ENCODE measurements at regions not wholly inside any gene's neighbourhood (a gene's known extent, or its start where the extent isn't known, plus 50 kb on each side); places are given as distances from the start of the nearest gene placed in this dataset.

GRCh38 chr18:27848336-27848735, 328.6 kb downstream of the CDH2 start:
- H3K9me3 ChIP-seq (ENCODE audit: low read length) = no peaks in the 10 kb centered on the region
- no peak overlapping the region for H3K27ac ChIP-seq (ENCODE audit: low read depth, low read length)
- no peak overlapping the region for H3K4me3 ChIP-seq (ENCODE audit: low read length)
- Mint-ChIP-seq H3K36me3 (no peaks in the 10 kb centered on the region), H3K9me3 (peaks cover 4 to 16% (median 6%) of the 10 kb centered on the region in 5 donors), H3K4me3 (no peak overlapping the region), H3K27me3 (no peaks in the 10 kb centered on the region), H3K27ac (no peak overlapping the region), H3K4me1 (no peaks in the 10 kb centered on the region)
- H3K4me1 ChIP-seq (ENCODE audit: insufficient read depth, low read length) = no peaks in the 10 kb centered on the region
- H3K36me3 ChIP-seq (ENCODE audit: insufficient read depth, low read length) = no peaks in the 10 kb centered on the region
- POLR2A ChIA-PET = no interaction called here
- CTCF ChIA-PET = no interaction called here
- H3K27me3 ChIP-seq (ENCODE audit: insufficient read depth, low read length, poor library complexity, severe bottlenecking) = no peaks in the 10 kb centered on the region
- DNase-seq = no peak

DNA sequence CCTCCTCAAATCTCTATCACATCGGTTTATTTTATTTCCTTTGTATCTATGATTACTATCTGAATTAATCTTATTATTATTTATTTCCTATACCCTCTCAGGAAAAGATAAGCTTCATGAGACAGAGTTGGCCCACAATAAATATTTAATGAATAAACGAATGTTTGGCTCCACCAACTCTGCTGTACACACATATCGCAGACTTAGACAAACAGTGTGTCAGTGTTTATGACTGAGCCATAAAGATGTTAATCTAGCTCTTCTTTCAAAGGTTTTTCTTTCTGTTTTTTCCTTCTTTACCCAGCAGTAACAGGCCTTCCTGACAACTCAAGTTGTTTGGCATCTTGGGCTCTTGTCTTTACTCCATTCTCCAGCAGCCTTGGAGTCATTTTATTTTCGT, 329.5 kb downstream of the CDH2 start:
- H3K4me3 ChIP-seq (ENCODE audit: low read length) = no peak overlapping the region
- H3K4me1 Mint-ChIP-seq = no peaks in the 10 kb centered on the region
- H3K27me3 ChIP-seq (ENCODE audit: insufficient read depth, low read length, poor library complexity, severe bottlenecking) = no peaks in the 10 kb centered on the region
- no peaks in the 10 kb centered on the region for H3K36me3 Mint-ChIP-seq
- no peak overlapping the region for H3K4me3 Mint-ChIP-seq
- DNase-seq = no peak
- H3K27ac ChIP-seq (ENCODE audit: low read depth, low read length) = no peak overlapping the region
- no peaks in the 10 kb centered on the region for H3K9me3 ChIP-seq (ENCODE audit: low read length)
- H3K36me3 ChIP-seq (ENCODE audit: insufficient read depth, low read length) = no peaks in the 10 kb centered on the region
- no peaks in the 10 kb centered on the region for H3K4me1 ChIP-seq (ENCODE audit: insufficient read depth, low read length)
- CTCF ChIA-PET = no interaction called here
- H3K27me3 Mint-ChIP-seq = no peaks in the 10 kb centered on the region
- H3K9me3 Mint-ChIP-seq = peaks cover 4 to 13% (median 6%) of the 10 kb centered on the region in 5 donors
- POLR2A ChIA-PET = no interaction called here
- H3K27ac Mint-ChIP-seq = no peak overlapping the region

DNA sequence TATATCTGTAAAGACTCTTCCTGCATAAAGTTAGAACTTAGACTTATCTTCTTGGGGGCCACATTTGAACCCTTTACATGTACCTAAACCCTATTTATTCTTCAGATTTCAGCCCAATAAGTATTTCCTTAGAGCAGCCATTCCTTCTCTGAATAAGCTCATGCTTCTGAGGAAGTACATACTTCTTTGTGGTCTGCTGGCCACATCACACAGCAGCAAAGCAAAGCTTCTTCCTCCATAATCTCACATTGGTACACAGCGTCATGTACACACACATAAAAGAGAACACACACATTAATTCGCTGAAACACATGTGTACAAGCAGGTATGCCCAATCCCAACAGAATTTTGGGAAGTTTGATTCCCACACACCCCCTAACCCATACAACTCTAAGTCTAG, 331.0 kb downstream of the CDH2 start:
- POLR2A ChIA-PET = no interaction called here
- H3K4me3 ChIP-seq (ENCODE audit: low read length) = no peak overlapping the region
- Mint-ChIP-seq H3K9me3 (peaks cover 6 to 22% (median 10%) of the 10 kb centered on the region in 5 donors), H3K27ac (no peak overlapping the region), H3K4me1 (no peaks in the 10 kb centered on the region), H3K36me3 (no peaks in the 10 kb centered on the region), H3K27me3 (no peaks in the 10 kb centered on the region), H3K4me3 (no peak overlapping the region)
- no peaks in the 10 kb centered on the region for H3K27me3 ChIP-seq (ENCODE audit: insufficient read depth, low read length, poor library complexity, severe bottlenecking)
- DNase-seq = no peak
- CTCF ChIA-PET = no interaction called here
- no peaks in the 10 kb centered on the region for H3K4me1 ChIP-seq (ENCODE audit: insufficient read depth, low read length)
- no peak overlapping the region for H3K27ac ChIP-seq (ENCODE audit: low read depth, low read length)
- no peaks in the 10 kb centered on the region for H3K36me3 ChIP-seq (ENCODE audit: insufficient read depth, low read length)
- no peaks in the 10 kb centered on the region for H3K9me3 ChIP-seq (ENCODE audit: low read length)

GRCh38 chr18:27843783-27844777, 332.9 kb downstream of the CDH2 start:
- Histone ChIP-seq H3K9me3 (ENCODE audit: low read length) (no peaks in the 10 kb centered on the region), H3K4me1 (ENCODE audit: insufficient read depth, low read length) (no peaks in the 10 kb centered on the region), H3K27ac (ENCODE audit: low read depth, low read length) (no peak overlapping the region), H3K36me3 (ENCODE audit: insufficient read depth, low read length) (no peaks in the 10 kb centered on the region), H3K4me3 (ENCODE audit: low read length) (no peak overlapping the region), H3K27me3 (ENCODE audit: insufficient read depth, low read length, poor library complexity, severe bottlenecking) (no peaks in the 10 kb centered on the region)
- CTCF ChIA-PET = no interaction called here
- Mint-ChIP-seq H3K4me3 (no peak overlapping the region), H3K4me1 (no peaks in the 10 kb centered on the region), H3K27me3 (no peaks in the 10 kb centered on the region), H3K27ac (no peak overlapping the region), H3K36me3 (no peaks in the 10 kb centered on the region), H3K9me3 (peaks cover 6 to 27% (median 12%) of the 10 kb centered on the region in 5 donors)
- no peak for DNase-seq
- POLR2A ChIA-PET = no interaction called here

GRCh38 chr18:27839141-27839540, 337.8 kb downstream of the CDH2 start:
- Histone ChIP-seq H3K4me3 (ENCODE audit: low read length) (no peak overlapping the region), H3K36me3 (ENCODE audit: insufficient read depth, low read length) (no peaks in the 10 kb centered on the region), H3K27me3 (ENCODE audit: insufficient read depth, low read length, poor library complexity, severe bottlenecking) (no peaks in the 10 kb centered on the region), H3K27ac (ENCODE audit: low read depth, low read length) (no peak overlapping the region), H3K9me3 (ENCODE audit: low read length) (no peaks in the 10 kb centered on the region), H3K4me1 (ENCODE audit: insufficient read depth, low read length) (no peaks in the 10 kb centered on the region)
- ChIA-PET CTCF (no interaction called here), POLR2A (no interaction called here)
- H3K27ac Mint-ChIP-seq = no peak overlapping the region
- no peaks in the 10 kb centered on the region for H3K36me3 Mint-ChIP-seq
- no peak overlapping the region for H3K4me3 Mint-ChIP-seq
- no peaks in the 10 kb centered on the region for H3K4me1 Mint-ChIP-seq
- no peaks in the 10 kb centered on the region for H3K27me3 Mint-ChIP-seq
- DNase-seq = no peak
- H3K9me3 Mint-ChIP-seq = peaks cover 2 to 34% (median 17%) of the 10 kb centered on the region in 5 donors

DNA sequence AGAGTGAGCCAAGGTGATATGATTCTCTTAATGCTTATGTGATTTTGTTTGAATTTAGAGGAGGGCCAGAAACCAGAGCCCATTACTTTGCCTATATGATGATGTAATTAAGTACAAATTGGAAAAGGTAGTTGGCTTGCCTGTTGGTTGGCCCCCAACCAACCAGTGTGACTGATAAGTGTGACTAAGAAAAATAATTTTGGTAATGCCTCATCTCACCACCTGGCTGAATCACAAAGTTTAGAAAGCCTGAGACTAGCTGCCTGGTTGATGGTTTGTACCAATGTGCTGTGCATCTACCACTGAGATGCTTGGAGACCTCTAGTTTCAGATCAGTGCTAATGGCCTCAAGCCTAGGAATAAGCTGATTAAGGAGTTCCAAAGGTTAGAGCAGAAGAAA, 338.7 kb downstream of the CDH2 start:
- Histone ChIP-seq H3K27me3 (ENCODE audit: insufficient read depth, low read length, poor library complexity, severe bottlenecking) (no peaks in the 10 kb centered on the region), H3K9me3 (ENCODE audit: low read length) (no peaks in the 10 kb centered on the region), H3K4me3 (ENCODE audit: low read length) (no peak overlapping the region), H3K27ac (ENCODE audit: low read depth, low read length) (no peak overlapping the region), H3K36me3 (ENCODE audit: insufficient read depth, low read length) (no peaks in the 10 kb centered on the region), H3K4me1 (ENCODE audit: insufficient read depth, low read length) (no peaks in the 10 kb centered on the region)
- DNase-seq = no peak
- no peaks in the 10 kb centered on the region for H3K36me3 Mint-ChIP-seq
- no peak overlapping the region for H3K4me3 Mint-ChIP-seq
- H3K27me3 Mint-ChIP-seq = no peaks in the 10 kb centered on the region
- H3K27ac Mint-ChIP-seq = no peak overlapping the region
- H3K4me1 Mint-ChIP-seq = no peaks in the 10 kb centered on the region
- CTCF ChIA-PET = no interaction called here
- POLR2A ChIA-PET = no interaction called here
- peaks cover 2 to 36% (median 21%) of the 10 kb centered on the region in 5 donors for H3K9me3 Mint-ChIP-seq

DNA sequence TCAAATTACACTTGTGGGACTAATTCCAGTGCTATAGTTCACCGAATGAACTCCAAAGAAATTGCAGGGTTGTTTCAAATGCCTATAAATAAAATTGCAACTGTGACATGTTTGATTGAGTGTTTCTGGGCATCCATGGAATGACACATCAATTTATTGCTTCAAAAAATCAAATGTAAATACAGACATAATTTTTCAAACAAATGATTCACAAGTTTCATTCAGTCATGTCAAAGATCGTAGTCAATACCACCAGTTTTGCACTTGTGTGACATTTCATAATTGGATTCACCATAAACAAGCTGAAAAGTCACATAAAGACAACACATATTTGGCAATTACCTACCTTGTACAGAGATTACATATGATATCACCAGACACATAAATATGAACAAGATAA, 350.8 kb downstream of the CDH2 start:
- no peaks in the 10 kb centered on the region for H3K36me3 ChIP-seq (ENCODE audit: insufficient read depth, low read length)
- H3K9me3 ChIP-seq (ENCODE audit: low read length) = peaks cover 5% of the 10 kb centered on the region
- H3K4me1 Mint-ChIP-seq = no peaks in the 10 kb centered on the region
- H3K9me3 Mint-ChIP-seq = peaks cover 7 to 43% (median 10%) of the 10 kb centered on the region in 5 donors
- H3K36me3 Mint-ChIP-seq = no peaks in the 10 kb centered on the region
- no peak overlapping the region for H3K27ac ChIP-seq (ENCODE audit: low read depth, low read length)
- no peaks in the 10 kb centered on the region for H3K4me1 ChIP-seq (ENCODE audit: insufficient read depth, low read length)
- H3K27ac Mint-ChIP-seq = no peak overlapping the region
- H3K4me3 Mint-ChIP-seq = no peak overlapping the region
- no peaks in the 10 kb centered on the region for H3K27me3 ChIP-seq (ENCODE audit: insufficient read depth, low read length, poor library complexity, severe bottlenecking)
- CTCF ChIA-PET = no interaction called here
- DNase-seq = no peak
- H3K4me3 ChIP-seq (ENCODE audit: low read length) = no peak overlapping the region
- peaks cover 0 to 3% of the 10 kb centered on the region in 2 donors for H3K27me3 Mint-ChIP-seq
- POLR2A ChIA-PET = no interaction called here

DNA sequence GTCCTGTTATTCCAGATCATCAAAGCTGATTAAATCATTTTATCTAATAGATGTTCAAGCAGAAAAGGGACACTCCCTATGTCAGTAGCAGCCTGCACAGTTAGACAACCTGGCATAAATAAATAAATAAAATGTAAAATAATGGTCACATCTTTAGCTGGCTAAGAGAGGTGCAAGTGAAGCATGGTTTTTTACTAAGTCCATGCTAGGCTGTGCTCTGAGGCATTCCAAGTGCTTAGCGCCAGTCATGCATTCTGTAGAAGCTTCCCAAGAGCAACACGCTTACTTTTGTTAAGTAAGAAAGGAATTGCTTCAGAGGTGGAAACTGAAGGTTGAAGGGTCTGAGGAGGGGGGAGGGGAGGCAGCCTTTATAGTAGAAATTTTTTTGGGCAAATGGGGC, 351.2 kb downstream of the CDH2 start:
- H3K27ac ChIP-seq (ENCODE audit: low read depth, low read length) = no peak overlapping the region
- peaks cover 0 to 3% of the 10 kb centered on the region in 2 donors for H3K27me3 Mint-ChIP-seq
- no peak overlapping the region for H3K4me3 ChIP-seq (ENCODE audit: low read length)
- H3K36me3 Mint-ChIP-seq = no peaks in the 10 kb centered on the region
- H3K4me1 ChIP-seq (ENCODE audit: insufficient read depth, low read length) = no peaks in the 10 kb centered on the region
- H3K27ac Mint-ChIP-seq = no peak overlapping the region
- no peaks in the 10 kb centered on the region for H3K36me3 ChIP-seq (ENCODE audit: insufficient read depth, low read length)
- no peak overlapping the region for H3K4me3 Mint-ChIP-seq
- no peak for DNase-seq
- ChIA-PET POLR2A (no interaction called here), CTCF (no interaction called here)
- H3K4me1 Mint-ChIP-seq = no peaks in the 10 kb centered on the region
- peaks cover 5% of the 10 kb centered on the region for H3K9me3 ChIP-seq (ENCODE audit: low read length)
- H3K27me3 ChIP-seq (ENCODE audit: insufficient read depth, low read length, poor library complexity, severe bottlenecking) = no peaks in the 10 kb centered on the region
- H3K9me3 Mint-ChIP-seq = peaks cover 7 to 40% (median 10%) of the 10 kb centered on the region in 5 donors

Measured in CD8-positive, alpha-beta memory T cell (primary cell).